ENCODE measurements at regions not wholly inside any gene's neighbourhood (a gene's known extent, or its start where the extent isn't known, plus 50 kb on each side); places are given as distances from the start of the nearest gene placed in this dataset.

DNA sequence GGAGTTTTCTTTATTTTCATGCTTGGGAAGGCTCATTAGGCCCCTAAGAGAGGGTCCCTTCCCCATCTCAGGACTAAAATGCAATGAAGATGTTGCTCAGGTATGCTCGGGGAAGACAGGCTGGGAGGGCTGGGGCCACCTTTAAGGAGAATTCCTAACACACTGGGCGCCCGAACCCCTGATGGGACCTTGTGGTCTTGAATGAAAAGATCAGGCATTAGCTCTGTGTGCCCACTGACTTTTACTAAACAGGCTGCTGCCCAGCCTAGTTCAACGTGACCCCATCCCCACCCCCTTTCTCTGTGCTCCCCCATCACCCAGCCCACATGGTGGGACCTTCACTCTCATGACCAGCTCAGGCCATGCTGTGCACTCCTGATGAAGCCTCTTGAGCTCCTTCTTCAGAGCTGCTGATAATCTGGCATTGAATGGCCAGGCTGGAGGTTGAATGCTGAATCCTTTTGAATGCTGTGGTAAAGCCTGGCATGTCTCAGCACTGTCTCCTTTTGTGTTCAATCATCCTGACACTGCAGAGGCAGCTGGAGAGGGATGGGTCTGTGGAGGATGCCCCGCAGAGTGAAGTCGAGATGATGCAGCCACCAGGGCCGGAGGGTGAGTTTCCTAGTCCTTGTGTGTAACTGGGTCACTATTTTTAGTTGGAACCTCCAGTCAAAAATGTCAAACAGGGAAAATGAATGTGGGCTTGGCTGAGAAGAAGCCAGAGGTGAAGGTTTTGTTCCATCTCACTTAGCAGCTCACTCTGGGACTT, 209.1 kb downstream of the UQCRFS1 start:
- no peak for TF ChIP-seq CTCF (conservative IDR thresholded peaks at IDR 0.05 in 1 of 2, IDR thresholded peaks at IDR 0.05 in 1 of 2; ENCODE audit: extremely low read depth in 1 of 2, insufficient read depth in 1 of 2, low read depth in 1 of 2, low read length in 2 of 2)
- TF ChIP-seq EZH2 (IDR thresholded peaks at IDR 0.05; ENCODE audit: borderline replicate concordance, low read length) = no peak

All from mammary epithelial cell (primary cell).